Stimulated activated memory B cell treated with anti-CD40 and anti-IgM and Interleukin-4, amounts not matched to agents 10 μg/mL and 1 μg/mL and 100 μg/mL, for 72 hours (primary cell): ENCODE measurements at regions not wholly inside any gene's neighbourhood (a gene's known extent, or its start where the extent isn't known, plus 50 kb on each side); places are given as distances from the start of the nearest gene placed in this dataset.

ENCODE experiments used
- ATAC-seq: fragments of 150-1000 bp; cut with Tn5 transposase; 2 replicates; pipeline ENCODE4 v1.10.0; 2021
- H3K27ac Mint-ChIP-seq: one replicate; pipeline ENCODE4 v1.8.0; 2022; ENCODE audit warnings: mild to moderate bottlenecking, mixed read lengths
- H3K27me3 Mint-ChIP-seq: one replicate; pipeline ENCODE4 v1.8.0; 2022; ENCODE audit warnings: mixed read lengths
- H3K36me3 Mint-ChIP-seq: one replicate; pipeline ENCODE4 v1.8.0; 2022; ENCODE audit warnings: mixed read lengths
- H3K4me1 Mint-ChIP-seq: one replicate; pipeline ENCODE4 v1.8.0; 2022; ENCODE audit warnings: mixed read lengths
- H3K4me3 Mint-ChIP-seq: one replicate; pipeline ENCODE4 v1.8.0; 2022; ENCODE audit warnings: mild to moderate bottlenecking, moderate library complexity, mixed read lengths
- H3K9me3 Mint-ChIP-seq: one replicate; pipeline ENCODE4 v1.8.0; 2022; ENCODE audit warnings: mixed read lengths

DNA sequence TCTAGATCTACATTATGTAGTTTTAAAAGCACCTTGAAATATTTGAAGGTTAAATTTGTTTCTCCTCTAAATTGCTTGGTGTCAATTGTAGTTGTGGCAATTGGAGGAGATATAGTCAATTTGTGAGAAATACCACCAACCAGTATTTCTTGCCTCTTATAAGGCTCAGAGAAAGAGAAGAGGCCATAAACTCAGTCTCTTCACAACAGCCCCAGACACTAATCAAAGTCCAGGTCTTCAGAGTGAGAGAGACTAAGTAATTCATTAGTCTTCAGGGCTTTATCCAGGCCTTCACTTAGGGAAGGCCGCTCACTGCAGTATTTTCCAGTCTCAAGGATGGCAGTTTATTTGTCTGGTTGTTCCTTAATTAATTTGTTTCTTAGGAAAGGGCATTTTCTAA lies 168.0 kb upstream of the RGMB start:
- ATAC-seq: no peak
- Mint-ChIP-seq H3K4me1 (no peaks in the 10 kb centered on the region), H3K9me3 (no peaks in the 10 kb centered on the region), H3K36me3 (no peaks in the 10 kb centered on the region), H3K4me3 (no peak overlapping the region), H3K27ac (no peak overlapping the region), H3K27me3 (no peaks in the 10 kb centered on the region)

DNA sequence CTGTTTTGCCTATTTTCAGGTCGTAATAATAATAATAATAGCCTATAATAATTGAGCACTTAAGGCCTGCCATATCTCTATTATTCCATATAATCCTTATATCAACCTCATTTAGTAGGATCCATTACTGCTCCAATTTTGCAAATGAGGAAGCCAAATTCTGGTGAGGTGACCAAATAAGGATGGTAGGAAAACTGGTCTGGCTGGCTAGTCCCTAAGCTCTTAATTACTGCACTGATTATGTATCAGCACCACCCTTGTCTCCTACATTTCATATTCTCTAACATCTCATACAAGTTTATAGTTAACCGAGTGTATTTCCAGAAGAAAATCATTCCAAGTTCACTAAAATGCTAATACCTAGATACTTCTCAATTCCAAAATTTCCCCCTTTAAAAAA lies 166.5 kb upstream of the RGMB start:
- ATAC-seq: no peak
- H3K4me1 Mint-ChIP-seq: no peaks in the 10 kb centered on the region
- H3K27me3 Mint-ChIP-seq: no peaks in the 10 kb centered on the region
- no peak overlapping the region for H3K27ac Mint-ChIP-seq
- H3K36me3 Mint-ChIP-seq: no peaks in the 10 kb centered on the region
- no peak overlapping the region for H3K4me3 Mint-ChIP-seq
- H3K9me3 Mint-ChIP-seq: no peaks in the 10 kb centered on the region

DNA sequence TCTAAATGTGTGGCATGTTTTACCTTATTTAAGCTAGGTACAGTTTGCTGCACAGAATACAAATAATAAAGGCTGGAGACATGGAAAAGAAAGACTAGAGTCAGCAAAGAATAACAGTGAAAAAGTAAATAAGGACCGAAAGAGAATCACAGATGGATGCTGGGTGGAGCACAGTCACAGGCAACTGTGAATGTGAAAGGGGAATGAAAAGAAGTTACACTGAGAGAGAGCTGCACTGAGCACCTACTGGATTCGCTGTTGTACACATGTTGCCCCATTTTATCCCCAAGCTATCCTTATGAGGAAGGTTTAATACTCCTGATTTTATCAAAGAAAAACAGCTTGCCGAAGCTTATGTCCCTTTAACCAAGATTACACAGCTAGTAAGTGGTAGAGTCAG lies 165.4 kb upstream of the RGMB start:
- no peak for ATAC-seq

DNA sequence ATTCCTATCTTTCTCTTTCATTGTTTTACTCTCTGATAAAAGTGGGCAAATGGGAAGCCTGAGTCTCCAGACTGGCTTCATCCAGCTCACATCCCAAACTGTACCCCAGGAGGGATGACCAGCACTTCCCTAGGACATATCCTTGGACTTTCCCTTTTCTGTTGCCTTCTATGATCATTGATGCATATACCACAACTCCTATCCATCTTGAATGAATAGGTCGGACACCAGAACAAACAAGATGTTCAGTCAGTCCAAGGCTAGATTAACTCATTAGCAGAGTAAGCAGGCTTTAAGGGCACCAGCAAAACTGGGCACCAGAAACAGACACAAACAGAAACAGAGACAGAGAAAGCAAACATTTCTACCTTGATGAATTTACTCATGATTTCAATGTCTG lies 159.1 kb upstream of the RGMB start:
- Mint-ChIP-seq H3K27ac (no peak overlapping the region), H3K36me3 (no peaks in the 10 kb centered on the region), H3K27me3 (no peaks in the 10 kb centered on the region), H3K4me3 (no peak overlapping the region), H3K4me1 (no peaks in the 10 kb centered on the region), H3K9me3 (no peaks in the 10 kb centered on the region)
- ATAC-seq: no peak

More for the DNA sequence above, 165.4 kb upstream of the RGMB start:
- no peaks in the 10 kb centered on the region for H3K36me3 Mint-ChIP-seq
- no peak overlapping the region for H3K27ac Mint-ChIP-seq
- H3K4me3 Mint-ChIP-seq: no peak overlapping the region
- no peaks in the 10 kb centered on the region for H3K4me1 Mint-ChIP-seq
- H3K27me3 Mint-ChIP-seq: no peaks in the 10 kb centered on the region
- no peaks in the 10 kb centered on the region for H3K9me3 Mint-ChIP-seq

DNA sequence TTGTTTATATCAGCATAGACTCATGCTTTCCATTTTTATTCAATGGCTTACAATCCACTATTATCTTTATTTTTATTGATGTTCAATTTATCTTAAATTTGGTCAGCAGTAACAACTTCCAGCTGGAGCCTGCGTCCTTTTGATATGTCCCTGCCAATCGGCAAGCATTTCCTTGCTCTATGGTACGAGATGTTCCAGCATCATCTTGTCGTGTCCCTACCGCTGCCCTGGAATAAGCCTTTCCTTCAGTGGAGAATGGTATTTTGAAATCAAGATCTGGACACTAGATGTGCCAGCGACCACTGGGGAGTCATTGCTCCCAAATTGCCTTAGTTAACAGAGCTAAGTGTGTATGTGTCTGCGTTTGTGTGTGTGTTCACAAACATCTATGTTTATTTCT lies 151.6 kb upstream of the RGMB start:
- Mint-ChIP-seq H3K27ac (no peak overlapping the region), H3K4me3 (no peak overlapping the region), H3K27me3 (peaks cover 18% of the 10 kb centered on the region), H3K4me1 (no peaks in the 10 kb centered on the region), H3K36me3 (no peaks in the 10 kb centered on the region), H3K9me3 (no peaks in the 10 kb centered on the region)
- ATAC-seq: no peak

GRCh38 chr5:98624145-98624880 lies 149.2 kb upstream of the RGMB start:
- Mint-ChIP-seq H3K27me3 (peaks cover 18% of the 10 kb centered on the region), H3K9me3 (peaks cover 2% of the 10 kb centered on the region), H3K4me3 (no peak overlapping the region), H3K36me3 (no peaks in the 10 kb centered on the region), H3K4me1 (no peaks in the 10 kb centered on the region), H3K27ac (no peak overlapping the region)
- ATAC-seq: no peak

DNA sequence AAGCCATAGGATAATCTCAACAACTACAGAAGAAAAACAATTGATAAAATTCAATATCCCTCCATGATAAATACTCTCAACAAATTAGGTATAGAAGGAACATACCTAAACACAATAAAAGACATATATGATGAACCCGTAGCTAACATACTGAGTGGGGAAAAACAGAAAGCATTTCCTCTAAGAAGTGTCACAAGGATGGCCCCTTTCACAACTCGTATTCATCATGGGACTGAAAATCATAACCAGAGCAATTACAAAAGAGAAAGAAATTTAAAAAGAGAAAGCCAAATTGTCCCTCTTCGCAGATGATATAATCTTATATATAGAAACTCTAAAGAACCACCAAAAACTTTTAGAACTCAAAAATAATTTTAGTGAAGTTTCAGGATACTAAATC lies 146.3 kb upstream of the RGMB start:
- no peak overlapping the region for H3K4me3 Mint-ChIP-seq
- peaks cover 15% of the 10 kb centered on the region for H3K27me3 Mint-ChIP-seq
- H3K9me3 Mint-ChIP-seq: peaks cover 3% of the 10 kb centered on the region
- no peaks in the 10 kb centered on the region for H3K4me1 Mint-ChIP-seq
- ATAC-seq: no peak
- no peaks in the 10 kb centered on the region for H3K36me3 Mint-ChIP-seq
- no peak overlapping the region for H3K27ac Mint-ChIP-seq

DNA sequence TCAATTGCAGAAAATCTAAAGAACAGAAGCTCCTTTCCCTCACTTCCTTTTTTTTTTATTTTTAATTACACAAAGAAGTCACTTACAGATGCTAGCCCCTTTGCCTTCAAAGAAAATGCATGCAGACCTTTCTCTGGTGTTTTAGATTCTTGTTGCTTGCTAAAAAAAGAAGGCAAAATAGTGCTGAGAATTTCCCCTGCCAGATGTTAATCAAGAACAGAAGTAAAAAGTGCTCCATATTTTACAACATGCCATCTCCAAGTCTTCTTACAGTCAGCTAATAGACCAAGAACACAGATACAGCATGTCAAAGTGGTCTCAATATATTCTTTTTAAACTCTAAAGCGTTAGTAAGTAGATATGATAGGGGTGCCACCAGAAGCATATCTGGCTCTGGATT lies 142.8 kb upstream of the RGMB start:
- Mint-ChIP-seq H3K27ac (no peak overlapping the region), H3K27me3 (peaks cover 8% of the 10 kb centered on the region), H3K4me1 (no peaks in the 10 kb centered on the region), H3K4me3 (no peak overlapping the region), H3K36me3 (no peaks in the 10 kb centered on the region), H3K9me3 (peaks cover 3% of the 10 kb centered on the region)
- no peak for ATAC-seq

DNA sequence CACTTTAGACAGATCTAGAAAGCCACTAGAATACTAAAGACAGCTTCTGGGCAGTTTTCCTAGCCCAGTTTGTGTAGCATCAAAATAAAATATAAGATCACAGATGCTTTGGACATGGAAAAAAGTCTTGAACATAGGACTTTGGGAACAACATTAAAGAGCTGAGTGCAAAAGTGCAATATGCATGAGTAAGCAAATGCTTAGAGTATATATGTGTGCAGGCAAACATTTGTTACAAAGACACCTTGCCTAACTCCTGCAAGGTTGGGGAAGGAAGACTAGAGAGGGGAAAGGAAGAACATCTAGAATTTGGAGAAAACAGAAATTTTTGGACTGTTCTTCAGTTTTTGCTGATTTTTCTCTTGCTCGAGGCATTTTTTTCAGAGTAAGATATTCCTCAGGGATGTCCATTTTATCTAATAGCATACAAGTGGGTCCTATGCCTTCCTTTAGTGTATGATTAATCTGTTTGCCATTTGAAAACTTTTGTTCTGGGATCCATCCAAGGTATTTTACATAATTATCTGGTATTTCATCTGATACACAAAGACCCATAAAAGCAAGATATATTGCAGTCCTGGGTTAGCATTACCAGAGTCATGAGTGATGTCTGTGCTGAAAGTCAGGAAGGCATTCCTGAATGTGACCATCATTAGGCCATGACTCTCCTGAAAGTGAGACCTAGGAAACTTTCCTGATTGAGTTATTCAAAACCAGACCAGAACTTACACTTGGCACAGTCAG lies 142.0 kb upstream of the RGMB start:
- no peak overlapping the region for H3K27ac Mint-ChIP-seq
- H3K36me3 Mint-ChIP-seq: no peaks in the 10 kb centered on the region
- peaks cover 3% of the 10 kb centered on the region for H3K9me3 Mint-ChIP-seq
- no peak overlapping the region for H3K4me3 Mint-ChIP-seq
- ATAC-seq: no peak
- no peaks in the 10 kb centered on the region for H3K27me3 Mint-ChIP-seq
- no peaks in the 10 kb centered on the region for H3K4me1 Mint-ChIP-seq

GRCh38 chr5:98635656-98636055 lies 137.8 kb upstream of the RGMB start:
- no peak overlapping the region for H3K27ac Mint-ChIP-seq
- no peak overlapping the region for H3K4me3 Mint-ChIP-seq
- no peaks in the 10 kb centered on the region for H3K9me3 Mint-ChIP-seq
- H3K36me3 Mint-ChIP-seq: no peaks in the 10 kb centered on the region
- ATAC-seq: no peak
- no peaks in the 10 kb centered on the region for H3K4me1 Mint-ChIP-seq
- H3K27me3 Mint-ChIP-seq: no peaks in the 10 kb centered on the region

- no peak for ATAC-seq
- Mint-ChIP-seq H3K27ac (no peak overlapping the region), H3K4me3 (no peak overlapping the region), H3K36me3 (no peaks in the 10 kb centered on the region), H3K9me3 (no peaks in the 10 kb centered on the region), H3K27me3 (no peaks in the 10 kb centered on the region), H3K4me1 (no peaks in the 10 kb centered on the region)
Measured at GRCh38 chr5:98637116-98637515, 136.3 kb upstream of the RGMB start.

GRCh38 chr5:98637557-98637956 lies 135.9 kb upstream of the RGMB start:
- Mint-ChIP-seq H3K27ac (no peak overlapping the region), H3K4me1 (no peaks in the 10 kb centered on the region), H3K27me3 (no peaks in the 10 kb centered on the region), H3K9me3 (no peaks in the 10 kb centered on the region), H3K36me3 (no peaks in the 10 kb centered on the region), H3K4me3 (no peak overlapping the region)
- ATAC-seq: no peak

- ATAC-seq: no peak
- H3K4me1 Mint-ChIP-seq: no peaks in the 10 kb centered on the region
- no peaks in the 10 kb centered on the region for H3K27me3 Mint-ChIP-seq
- no peak overlapping the region for H3K4me3 Mint-ChIP-seq
- H3K9me3 Mint-ChIP-seq: no peaks in the 10 kb centered on the region
- no peak overlapping the region for H3K27ac Mint-ChIP-seq
- no peaks in the 10 kb centered on the region for H3K36me3 Mint-ChIP-seq
Measured at GRCh38 chr5:98638111-98638510, 135.4 kb upstream of the RGMB start.

DNA sequence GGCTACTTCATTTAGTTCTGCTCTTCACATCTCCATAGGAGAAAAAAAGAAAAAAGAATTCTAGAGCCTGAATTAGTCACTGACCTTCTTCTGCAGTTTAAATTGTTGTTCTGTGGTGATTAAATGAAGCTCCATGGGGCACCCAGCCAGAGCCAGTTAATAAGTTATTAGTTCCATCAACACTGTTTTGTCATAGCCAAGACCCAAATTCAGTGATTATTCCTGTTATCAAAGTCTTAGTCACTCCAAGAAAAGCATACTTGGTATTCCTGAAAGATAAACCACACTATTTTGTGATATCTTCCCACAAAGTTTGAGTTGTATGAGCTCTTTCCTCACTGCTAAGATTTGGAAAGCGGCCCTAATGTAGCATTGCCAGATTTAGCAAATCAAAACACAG lies 134.8 kb upstream of the RGMB start:
- Mint-ChIP-seq H3K27me3 (no peaks in the 10 kb centered on the region), H3K27ac (no peak overlapping the region), H3K9me3 (no peaks in the 10 kb centered on the region), H3K4me1 (no peaks in the 10 kb centered on the region), H3K4me3 (no peak overlapping the region), H3K36me3 (no peaks in the 10 kb centered on the region)
- ATAC-seq: no peak

DNA sequence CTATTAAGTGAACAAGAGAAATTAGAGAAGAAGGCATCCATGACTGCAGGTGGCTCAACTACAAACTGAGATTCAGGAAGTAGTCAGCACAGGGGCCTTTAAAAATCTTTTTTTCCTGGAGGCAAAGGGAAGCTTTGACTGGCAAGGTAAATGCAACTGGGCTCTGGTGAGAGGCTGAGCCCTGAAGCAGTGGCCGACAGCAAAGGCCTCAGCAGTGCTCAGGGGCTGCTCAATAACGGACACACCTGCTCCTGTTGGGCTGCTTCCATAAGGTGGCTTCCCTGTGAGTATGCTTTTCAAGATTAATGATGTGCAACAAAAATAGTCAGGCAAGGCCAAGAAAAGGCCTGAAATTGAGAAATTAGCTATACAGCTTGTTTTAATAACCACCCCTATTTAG lies 134.2 kb upstream of the RGMB start:
- ATAC-seq: no peak
- no peaks in the 10 kb centered on the region for H3K9me3 Mint-ChIP-seq
- no peaks in the 10 kb centered on the region for H3K27me3 Mint-ChIP-seq
- H3K4me1 Mint-ChIP-seq: no peaks in the 10 kb centered on the region
- no peak overlapping the region for H3K27ac Mint-ChIP-seq
- no peak overlapping the region for H3K4me3 Mint-ChIP-seq
- no peaks in the 10 kb centered on the region for H3K36me3 Mint-ChIP-seq

GRCh38 chr5:98641671-98642070 lies 131.8 kb upstream of the RGMB start:
- Mint-ChIP-seq H3K27ac (no peak overlapping the region), H3K9me3 (no peaks in the 10 kb centered on the region), H3K4me3 (no peak overlapping the region), H3K36me3 (no peaks in the 10 kb centered on the region), H3K27me3 (no peaks in the 10 kb centered on the region), H3K4me1 (no peaks in the 10 kb centered on the region)
- no peak for ATAC-seq
